ENCODE measurements at regions not wholly inside any gene's neighbourhood (a gene's known extent, or its start where the extent isn't known, plus 50 kb on each side); places are given as distances from the start of the nearest gene placed in this dataset.

DNA sequence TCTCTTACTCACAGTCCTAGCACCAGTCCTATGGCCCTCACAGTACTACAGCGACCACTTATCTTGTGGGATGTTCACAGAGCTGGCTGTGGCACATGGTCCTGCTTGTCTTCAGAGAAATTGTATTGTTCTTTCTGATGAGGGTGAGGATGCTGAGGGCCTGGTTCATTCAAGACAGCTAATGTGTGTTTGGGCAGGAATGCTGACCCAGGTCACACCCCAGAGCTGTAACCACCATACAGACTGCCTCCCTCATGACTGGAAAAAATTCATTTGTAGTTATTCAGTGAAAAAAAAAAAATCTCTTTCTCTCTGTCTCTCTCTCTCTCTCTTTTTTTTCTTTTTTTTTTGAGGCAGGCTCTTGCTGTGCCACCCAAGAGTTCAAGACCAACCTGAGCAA is 83.5 kb downstream of the KLF6 start:
- TF ChIP-seq CTCF (IDR thresholded peaks at IDR 0.05), result no peak
- no peak for TF ChIP-seq POLR2A (IDR thresholded peaks at IDR 0.05)

Measured in right lobe of liver (tissue), 4 donors.